NOMO-1 treated with DMSO at 0.1 percent for 48 hours (cell line): ENCODE measurements at regions not wholly inside any gene's neighbourhood (a gene's known extent, or its start where the extent isn't known, plus 50 kb on each side); places are given as distances from the start of the nearest gene placed in this dataset.

Experiments
- DNase-seq: peaks from one replicate; lab custom pipeline; 2025; ENCODE audit not compliant: unreplicated experiment; lab: John Stamatoyannopoulos, UW

DNA sequence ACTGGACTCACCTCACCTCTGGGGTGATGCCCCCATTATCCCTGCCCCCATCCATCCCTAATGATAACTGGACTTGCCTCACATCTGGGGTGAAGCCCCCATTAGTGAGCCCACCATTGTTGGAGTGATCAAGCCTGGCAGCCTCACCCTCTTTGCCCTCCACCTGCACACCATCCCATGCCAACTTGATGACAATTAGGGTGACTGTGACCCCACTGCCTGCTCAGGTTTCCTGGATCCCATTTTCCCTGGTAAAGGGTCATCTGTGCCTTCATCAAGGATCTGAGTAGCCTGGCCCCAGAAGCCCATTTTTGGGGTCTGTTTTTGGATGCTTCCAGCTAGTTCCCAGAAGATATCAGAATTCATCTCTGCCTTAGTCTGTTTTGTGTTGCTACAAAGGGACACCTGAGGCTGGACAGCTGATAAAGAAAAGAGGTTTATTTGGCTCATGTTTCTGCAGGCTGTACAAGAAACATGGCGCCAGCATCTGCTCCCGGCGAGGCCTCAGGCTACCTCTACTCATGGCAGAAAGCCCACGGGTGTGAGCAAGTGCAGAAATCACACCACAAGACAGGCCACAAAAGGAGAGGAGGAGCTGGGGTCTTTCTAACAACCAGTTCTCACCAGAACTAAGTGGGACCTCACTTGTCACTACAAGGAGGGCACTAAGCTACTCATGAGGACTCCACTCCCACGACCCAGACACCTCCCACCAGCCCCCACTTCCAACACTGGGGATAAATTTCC is 196.4 kb upstream of the TWIST2 start:
- no peak for DNase-seq

DNA sequence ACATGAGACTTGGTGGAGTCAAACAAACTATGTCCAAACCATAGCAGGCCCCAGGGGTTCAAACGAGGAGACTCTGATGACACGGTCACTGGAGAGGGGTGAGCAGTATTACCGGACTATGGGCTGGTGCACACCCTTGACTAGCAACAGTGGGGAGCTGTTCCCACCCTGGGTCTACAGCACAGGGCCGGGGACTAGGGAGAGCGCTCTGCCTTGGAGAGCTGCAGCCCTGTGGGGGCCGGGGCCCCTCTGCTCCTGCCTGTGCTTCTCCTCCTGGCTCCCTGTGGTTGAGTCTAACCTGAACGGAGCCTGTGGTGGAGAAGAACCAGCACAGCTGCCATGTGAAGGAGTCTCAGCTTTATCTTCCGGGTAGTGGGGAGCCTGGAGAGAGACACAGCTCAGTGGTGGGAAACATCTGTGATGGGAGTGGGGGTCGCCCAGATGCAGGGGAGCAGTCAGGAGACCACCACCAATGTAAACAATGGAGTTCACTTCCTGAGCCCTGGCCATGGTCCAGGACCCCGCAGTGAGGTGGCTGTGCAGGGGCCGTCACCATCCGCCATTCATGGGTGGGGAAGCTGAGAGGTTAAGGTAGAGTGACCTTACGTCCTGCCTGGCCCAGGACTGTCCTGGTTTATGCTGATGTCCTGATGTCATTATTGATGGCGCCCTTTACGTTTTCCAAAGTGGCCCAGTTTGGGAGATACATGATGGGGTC is 195.7 kb upstream of the TWIST2 start:
- DNase-seq, result no peak

DNA sequence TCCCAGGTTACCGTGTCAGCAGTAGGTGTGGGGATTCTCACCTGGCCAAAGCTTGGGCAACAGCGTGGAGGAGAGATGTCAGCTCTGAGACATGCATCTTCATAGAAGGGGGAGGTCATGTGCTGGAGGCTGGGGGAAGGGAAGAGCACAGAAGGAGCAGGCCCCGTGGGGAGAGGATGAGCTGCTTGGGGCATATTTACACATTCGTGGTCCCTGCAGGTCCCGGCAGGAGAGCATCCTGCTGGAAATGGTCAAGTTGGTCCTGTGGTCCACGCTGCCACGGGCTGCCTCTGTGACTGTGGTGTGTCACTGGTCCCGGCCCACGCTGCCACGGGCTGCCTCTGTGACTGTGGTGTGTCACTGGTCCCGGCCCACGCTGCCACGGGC is 195.1 kb upstream of the TWIST2 start:
- no peak for DNase-seq

GRCh38 chr2:238653431-238654109 is 194.3 kb upstream of the TWIST2 start:
- DNase-seq, result no peak

DNA sequence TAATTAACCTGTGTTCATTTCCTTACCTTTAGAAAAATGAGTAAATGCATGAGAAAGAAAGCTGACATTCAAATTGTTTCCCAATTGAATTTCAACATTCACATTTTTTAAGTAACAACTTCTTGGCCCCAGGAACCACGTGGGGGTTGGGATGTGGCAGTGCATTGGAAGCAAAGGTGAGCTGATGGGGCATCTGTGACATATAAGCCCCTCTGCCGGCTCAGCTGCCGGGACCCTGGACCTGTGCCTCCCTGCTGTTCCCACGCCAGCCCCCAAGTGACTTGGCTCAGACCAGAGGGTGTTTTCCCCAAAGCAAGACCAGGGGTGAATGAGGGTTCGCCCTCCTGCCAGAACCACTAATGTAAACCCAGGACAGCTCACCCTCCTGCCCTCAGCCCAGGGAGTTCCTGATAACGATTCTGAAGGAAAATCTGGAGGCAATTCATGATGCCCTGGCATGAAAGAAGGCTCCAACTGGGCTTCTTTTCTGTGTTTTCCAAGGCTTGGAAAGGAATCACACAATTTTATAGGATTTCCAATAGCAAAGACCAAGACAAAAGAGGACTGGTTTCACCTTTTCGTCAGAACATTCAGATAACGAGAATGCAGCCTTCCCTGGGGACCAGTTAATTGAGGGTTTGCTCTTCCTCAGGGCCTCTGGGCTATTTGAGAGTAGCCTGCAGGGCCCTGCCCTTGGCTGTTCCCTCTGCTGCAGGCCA is 193.2 kb upstream of the TWIST2 start:
- no peak for DNase-seq

DNA sequence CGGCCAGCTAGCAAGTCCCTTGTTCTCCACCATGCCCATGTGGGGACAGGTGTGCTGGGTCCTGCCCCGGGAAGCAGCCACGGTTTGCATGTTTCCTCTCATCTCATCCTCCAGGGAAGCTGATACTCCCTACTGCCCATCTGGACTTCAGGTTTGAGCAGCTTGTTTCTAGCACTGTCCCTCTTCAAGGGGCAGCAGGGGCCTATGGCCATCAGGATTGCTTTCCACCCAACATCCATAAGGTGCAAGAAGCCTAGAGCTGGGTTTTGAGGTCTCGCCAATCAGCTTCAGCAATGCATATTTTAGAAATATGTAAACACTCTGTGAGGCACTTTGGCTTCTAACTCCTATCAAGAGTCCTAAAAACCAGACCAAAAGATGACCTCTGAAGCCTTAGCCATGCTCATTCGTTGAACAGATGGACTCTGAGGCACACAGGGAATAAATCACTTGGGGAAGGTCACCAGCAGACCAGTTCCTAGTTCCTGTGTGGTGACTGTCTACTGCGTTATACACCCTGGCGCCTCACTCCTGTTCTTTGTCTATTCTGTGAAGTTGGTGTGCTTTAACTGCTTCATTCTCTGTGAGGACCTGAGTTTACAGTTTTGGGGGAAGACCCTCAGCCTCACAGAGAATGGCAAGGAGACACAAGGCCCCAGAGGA is 192.6 kb upstream of the TWIST2 start:
- no peak for DNase-seq

GRCh38 chr2:238655974-238656722 is 191.7 kb upstream of the TWIST2 start:
- no peak for DNase-seq

DNA sequence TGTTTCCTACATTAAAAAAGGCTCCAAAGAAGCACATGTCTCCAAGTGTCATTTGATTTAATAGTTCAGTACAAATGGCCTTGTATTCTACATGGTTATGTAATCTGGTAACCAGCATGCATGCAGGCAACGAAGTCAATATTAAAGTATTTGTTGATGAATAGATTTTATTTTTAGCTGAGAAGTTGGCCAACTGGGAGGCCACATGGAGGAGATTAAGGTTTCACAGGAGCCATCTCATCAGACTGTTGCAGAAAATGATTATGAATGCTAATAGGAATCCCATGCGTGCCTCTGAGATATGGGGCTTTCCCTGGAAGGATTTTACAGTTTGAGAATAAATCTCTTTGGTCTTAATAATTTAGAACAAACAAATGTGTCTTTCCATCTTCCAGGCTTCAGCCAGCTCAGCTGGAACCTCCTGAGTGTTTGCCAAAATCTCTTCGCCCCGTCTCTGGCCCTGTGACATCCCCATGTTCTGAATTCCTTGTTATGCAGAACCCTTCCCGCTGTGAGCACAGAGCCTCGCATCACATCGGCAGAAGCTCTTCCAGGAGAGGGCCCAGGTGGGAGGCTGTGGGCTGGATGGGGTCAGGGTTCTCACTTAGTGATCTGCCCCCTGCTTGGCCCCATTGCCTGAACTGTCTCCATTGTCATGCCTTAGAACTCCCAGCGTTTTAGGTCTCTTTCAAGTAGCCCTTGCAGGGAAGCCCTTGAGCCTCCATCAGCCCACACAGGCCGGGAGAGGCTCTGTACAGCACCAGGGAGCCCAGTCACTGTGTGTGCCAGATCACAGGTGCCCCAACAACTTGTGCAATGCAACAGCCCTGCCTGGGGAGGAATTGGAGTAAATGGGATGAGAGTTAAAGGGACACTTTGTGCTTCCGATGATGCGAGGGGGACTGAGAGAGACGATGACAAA is 190.5 kb upstream of the TWIST2 start:
- no peak for DNase-seq

- DNase-seq, result no peak
These were observed 189.9 kb upstream of the TWIST2 start for GRCh38 chr2:238658054-238658407.

- no peak for DNase-seq
These were observed 189.1 kb upstream of the TWIST2 start for GRCh38 chr2:238658820-238659219.

GRCh38 chr2:238659231-238659630 is 188.7 kb upstream of the TWIST2 start:
- DNase-seq, result no peak

- DNase-seq, result no peak
These were observed 184.3 kb upstream of the TWIST2 start for GRCh38 chr2:238663586-238663985.

DNA sequence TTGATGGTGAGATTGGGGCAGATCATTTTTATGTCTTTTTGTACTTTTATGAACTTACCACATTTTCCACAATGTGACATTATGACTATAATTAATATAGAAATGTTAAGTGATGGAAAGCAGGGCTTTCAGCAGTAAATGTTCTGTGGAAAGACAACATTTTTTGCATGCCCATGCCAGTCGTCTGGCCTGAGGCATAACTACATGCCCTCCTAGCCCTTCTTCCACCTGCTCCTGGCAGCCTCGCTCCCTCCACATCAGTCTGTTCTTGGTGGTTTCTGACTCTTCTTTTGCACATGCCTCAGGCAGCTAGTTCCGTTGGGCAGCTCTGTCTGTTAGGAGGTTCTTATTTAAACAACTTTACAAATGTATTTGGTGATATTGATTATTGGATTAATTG is 182.0 kb upstream of the TWIST2 start:
- DNase-seq, result no peak

DNA sequence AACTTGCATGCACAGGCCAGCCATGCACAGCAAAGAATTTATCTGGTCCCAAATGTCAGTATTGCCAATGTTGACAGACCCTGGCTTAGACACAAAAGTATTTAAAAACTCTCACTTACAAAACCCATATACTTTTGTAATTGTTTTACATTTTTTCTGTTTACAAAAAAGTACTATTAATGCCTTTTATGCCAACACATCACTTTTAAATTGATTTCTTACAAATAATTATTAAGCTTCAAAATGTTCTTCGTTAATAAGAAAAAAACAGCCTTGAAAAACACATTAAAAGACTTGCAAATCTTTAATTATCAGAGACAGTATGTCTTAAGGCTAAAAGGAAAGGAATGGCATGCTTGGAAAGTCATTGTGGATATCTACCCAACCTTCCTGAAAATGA is 181.3 kb upstream of the TWIST2 start:
- DNase-seq, result no peak

GRCh38 chr2:238667008-238667407 is 180.9 kb upstream of the TWIST2 start:
- no peak for DNase-seq

DNA sequence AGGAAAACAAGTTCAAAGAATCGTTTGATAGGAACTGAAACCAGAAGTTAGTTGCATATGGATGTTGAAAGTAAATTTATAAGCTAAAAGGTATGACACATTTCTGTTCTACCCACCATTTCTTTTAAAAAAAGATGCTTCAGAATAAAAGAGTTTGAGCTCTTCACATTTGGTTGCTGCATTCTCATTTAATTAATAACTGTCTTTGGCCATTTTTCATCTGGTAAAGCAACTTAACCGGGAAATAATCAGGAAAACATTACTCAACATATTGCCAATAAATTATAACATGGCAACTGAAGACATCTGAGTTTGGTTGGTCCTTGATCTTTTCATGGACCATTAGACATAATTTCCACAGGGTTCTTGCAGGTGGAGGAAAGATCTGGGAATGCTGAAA is 180.2 kb upstream of the TWIST2 start:
- DNase-seq, result peak; percentile 38

- DNase-seq, result no peak
These were observed 179.5 kb upstream of the TWIST2 start for GRCh38 chr2:238668426-238668825.

GRCh38 chr2:238669046-238669445 is 178.8 kb upstream of the TWIST2 start:
- no peak for DNase-seq

GRCh38 chr2:238669581-238670080 is 178.3 kb upstream of the TWIST2 start:
- DNase-seq, result no peak
